ENCODE measurements at regions not wholly inside any gene's neighbourhood (a gene's known extent, or its start where the extent isn't known, plus 50 kb on each side); places are given as distances from the start of the nearest gene placed in this dataset.
A peak's percentile ranks its signal among the peaks of the same experiment; 100 is the strongest.

DNA sequence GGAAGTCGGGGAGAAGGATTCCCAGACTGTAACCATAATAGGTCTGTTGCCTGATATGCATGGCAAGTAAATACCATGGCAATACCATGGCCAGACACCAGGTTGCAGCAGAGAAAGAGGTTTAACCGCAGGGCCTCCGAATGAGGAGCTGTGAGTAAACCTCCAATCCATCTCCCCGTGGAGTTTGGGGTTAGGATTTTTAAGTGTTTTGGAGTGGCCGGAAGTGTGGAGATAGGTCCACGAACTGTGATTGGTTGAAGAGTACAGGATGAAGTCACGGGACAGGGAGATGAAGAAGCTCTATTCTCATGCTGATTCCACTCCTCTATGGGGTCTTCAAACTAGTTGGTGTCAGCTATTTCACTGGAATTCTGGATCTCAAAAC is 127.9 kb downstream of the ST8SIA2 start:
- TF ChIP-seq CTCF (IDR thresholded peaks at IDR 0.05 in 8 of 11, conservative IDR thresholded peaks at IDR 0.05 in 3 of 11) (peak; percentile 26 to 75 (median 63)), POLR2AphosphoS5 (IDR thresholded peaks at IDR 0.05) (no peak)
